Right cardiac atrium (tissue), 5 donors: ENCODE measurements at regions not wholly inside any gene's neighbourhood (a gene's known extent, or its start where the extent isn't known, plus 50 kb on each side); places are given as distances from the start of the nearest gene placed in this dataset.

Experiments
- ATAC-seq, 2 donors: fragments of 200-7000 bp; cut with Tn5 transposase; one replicate each; pipeline versions ENCODE4 v1.8.0 to v1.9.1; 2020; ENCODE audit warnings: moderate library complexity in 2 of 2, mild to moderate bottlenecking in 1 of 2
- DNase-seq, 3 donors: peaks; one replicate each; pipeline ENCODE4 v3.0.0-alpha.2; 2020
- H3K27ac ChIP-seq: one replicate; pipeline ENCODE4 v1.5.1; 2013; ENCODE audit warnings: mild to moderate bottlenecking, low read length, control low read depth, moderate library complexity
- H3K27me3 ChIP-seq: one replicate; pipeline ENCODE4 v1.6.1; 2013; ENCODE audit not compliant: control insufficient read depth, insufficient read depth
- H3K4me1 ChIP-seq: one replicate; pipeline ENCODE4 v1.6.1; 2013; ENCODE audit warnings: low read length; ENCODE audit not compliant: control insufficient read depth, insufficient read depth
- H3K4me3 ChIP-seq: one replicate; pipeline ENCODE4 v1.5.1; 2013; ENCODE audit warnings: low read length, control low read depth
- H3K9me3 ChIP-seq: one replicate; pipeline ENCODE4 v1.6.1; 2013; ENCODE audit warnings: low read length; ENCODE audit not compliant: control insufficient read depth
- WGBS: extraction: QIAGEN DNeasy Blood & Tissue Kit; methylation state at CpG from one replicate; pipeline ENCODE4 v1.1.7; 2013; 5-methylcytosine and 5-hydroxymethylcytosine counted together
- intact Hi-C, 4 donors: fragments of 100-400 bp; cut with DNase I; formaldehyde crosslinking; loops; one replicate each; pipeline versions ENCODE4 v1.11.0 to v1.14.0; 2022 to 2023
- donor health status: healthy with polysubstance abuse.
- donor health status: DM: no; HTN: yes; CAD: no.
- donor health status: DM: no; HTN: no; CAD: no.
- donor health status: DM: no; HTN: yes; CAD: no; lungs with severe emphysema.
- donor health status: DM: yes; HTN: yes; CAD: no.

DNA sequence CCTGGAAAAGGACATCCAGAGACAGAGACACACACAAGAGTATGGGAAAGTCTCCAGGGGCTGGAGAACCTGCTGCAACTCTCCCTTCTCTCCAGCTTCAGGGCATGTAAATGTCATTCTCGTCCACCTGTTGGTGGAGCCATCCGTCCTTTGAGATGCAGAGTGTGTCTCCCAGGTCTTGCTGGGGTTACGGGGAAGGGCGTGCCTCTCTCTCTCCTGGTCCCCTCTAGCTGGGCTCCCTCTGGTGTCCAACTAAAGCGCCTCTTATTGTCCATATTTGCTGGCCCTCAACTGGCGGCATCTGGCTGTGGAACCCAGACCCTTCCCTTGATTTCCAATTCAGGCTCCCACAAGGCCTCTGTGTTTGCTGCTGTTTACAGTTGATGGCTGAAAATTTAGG lies 244.1 kb downstream of the BMP7 start:
- no peak overlapping the region for H3K4me3 ChIP-seq
- H3K27ac ChIP-seq = no peak overlapping the region
- WGBS = 42% methylated on average over 6 of the region's 6 CpGs
- no peaks in the 10 kb centered on the region for H3K9me3 ChIP-seq
- DNase-seq (no peak), ATAC-seq (no peak)
- intact Hi-C loops = no loop called here
- no peaks in the 10 kb centered on the region for H3K27me3 ChIP-seq
- no peaks in the 10 kb centered on the region for H3K4me1 ChIP-seq

DNA sequence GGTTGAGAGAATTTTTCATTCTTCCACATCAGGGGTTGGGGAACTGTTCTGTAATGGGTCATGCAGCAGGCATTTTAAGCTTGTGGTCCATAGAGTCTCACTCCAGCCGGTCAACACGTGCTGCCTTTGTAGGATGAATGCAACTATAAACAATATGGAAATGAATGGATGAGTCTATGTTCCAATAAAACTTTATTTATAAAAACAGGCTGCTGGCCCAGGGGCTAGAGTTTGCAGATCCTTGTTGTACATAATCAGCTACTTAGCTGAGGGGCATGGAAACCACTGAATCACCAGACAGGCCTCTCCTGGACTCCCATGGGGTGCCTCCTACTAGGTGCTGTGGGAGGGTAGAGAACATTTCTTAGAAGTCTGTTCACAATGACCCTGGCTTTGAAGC lies 243.4 kb downstream of the BMP7 start:
- Histone ChIP-seq H3K9me3 (no peaks in the 10 kb centered on the region), H3K4me1 (no peaks in the 10 kb centered on the region), H3K27ac (no peak overlapping the region), H3K27me3 (no peaks in the 10 kb centered on the region), H3K4me3 (no peak overlapping the region)
- DNase-seq = no peak
- intact Hi-C loops = no loop called here
- no peak for ATAC-seq
- WGBS = 84% methylated on average over 2 of the region's 2 CpGs

DNA sequence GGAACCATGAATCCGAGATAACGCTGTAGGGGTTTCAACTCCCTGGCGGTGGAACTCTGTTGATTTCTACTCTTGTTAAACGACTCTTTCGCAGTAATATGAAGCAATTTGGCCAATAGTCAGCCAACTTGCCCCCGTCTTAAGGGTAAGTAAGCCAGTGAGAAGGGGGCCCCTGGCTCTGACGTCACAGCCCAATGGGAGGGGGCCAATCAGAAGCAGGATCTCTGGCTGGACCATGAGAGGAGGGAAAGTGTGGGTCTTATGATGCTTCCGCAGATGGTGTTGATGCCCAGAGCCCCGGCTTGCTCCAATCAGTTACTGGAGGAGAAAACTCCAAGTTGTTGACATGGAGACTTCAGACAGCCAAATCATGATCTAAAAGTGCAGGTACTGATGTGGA lies 242.4 kb downstream of the BMP7 start:
- WGBS = 90% methylated on average over 9 of the region's 9 CpGs
- Histone ChIP-seq H3K27me3 (no peaks in the 10 kb centered on the region), H3K9me3 (no peaks in the 10 kb centered on the region), H3K4me1 (no peaks in the 10 kb centered on the region), H3K27ac (no peak overlapping the region), H3K4me3 (no peak overlapping the region)
- intact Hi-C loops = no loop called here
- DNase-seq = no peak
- no peak for ATAC-seq

DNA sequence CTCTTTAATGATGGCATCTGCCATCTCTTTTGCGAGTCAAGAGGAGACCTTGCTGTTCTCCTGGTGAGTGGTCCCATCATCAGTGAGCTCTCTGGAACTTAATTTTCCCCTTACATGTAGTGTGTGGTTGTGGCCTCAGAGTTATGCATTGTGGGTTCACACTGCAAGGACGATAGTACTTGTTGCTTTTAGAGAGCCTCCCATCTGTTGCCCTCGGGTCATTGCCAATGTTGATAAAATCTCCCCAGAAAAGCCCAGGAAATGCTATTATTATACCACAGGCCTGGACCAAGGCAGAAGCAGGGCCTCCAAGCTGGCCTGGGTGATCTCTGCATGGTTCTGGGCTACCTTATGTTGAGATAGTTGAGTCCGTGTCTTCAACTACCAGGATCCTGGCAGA lies 241.6 kb downstream of the BMP7 start:
- DNase-seq (no peak), ATAC-seq (no peak)
- no peaks in the 10 kb centered on the region for H3K9me3 ChIP-seq
- intact Hi-C loops = no loop called here
- H3K4me1 ChIP-seq = no peaks in the 10 kb centered on the region
- H3K4me3 ChIP-seq = no peak overlapping the region
- no peaks in the 10 kb centered on the region for H3K27me3 ChIP-seq
- 79% methylated on average over 4 of the region's 4 CpGs for WGBS
- no peak overlapping the region for H3K27ac ChIP-seq

DNA sequence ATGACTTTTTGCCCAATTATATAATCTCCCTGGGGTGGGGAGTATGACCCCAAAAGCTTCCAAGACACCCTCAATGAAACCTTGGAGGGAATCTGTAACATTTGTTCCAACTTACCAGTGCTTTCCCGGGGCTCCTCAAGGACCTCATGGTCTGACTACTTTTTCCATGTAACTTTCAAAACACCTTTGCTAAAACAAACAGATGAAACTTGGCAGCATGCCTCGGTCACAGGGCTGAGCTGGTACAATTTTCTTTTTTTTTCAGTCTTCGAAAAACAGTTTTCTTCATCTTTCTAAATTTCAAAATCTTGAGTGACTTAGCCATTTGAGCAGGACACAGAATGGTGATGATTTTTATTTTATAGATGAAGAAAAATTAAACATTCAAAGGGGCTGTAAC lies 241.2 kb downstream of the BMP7 start:
- ATAC-seq (no peak), DNase-seq (no peak)
- no peaks in the 10 kb centered on the region for H3K4me1 ChIP-seq
- intact Hi-C loops = no loop called here
- H3K9me3 ChIP-seq = no peaks in the 10 kb centered on the region
- no peak overlapping the region for H3K27ac ChIP-seq
- WGBS = 67% methylated on average over 3 of the region's 3 CpGs
- H3K4me3 ChIP-seq = no peak overlapping the region
- H3K27me3 ChIP-seq = no peaks in the 10 kb centered on the region

DNA sequence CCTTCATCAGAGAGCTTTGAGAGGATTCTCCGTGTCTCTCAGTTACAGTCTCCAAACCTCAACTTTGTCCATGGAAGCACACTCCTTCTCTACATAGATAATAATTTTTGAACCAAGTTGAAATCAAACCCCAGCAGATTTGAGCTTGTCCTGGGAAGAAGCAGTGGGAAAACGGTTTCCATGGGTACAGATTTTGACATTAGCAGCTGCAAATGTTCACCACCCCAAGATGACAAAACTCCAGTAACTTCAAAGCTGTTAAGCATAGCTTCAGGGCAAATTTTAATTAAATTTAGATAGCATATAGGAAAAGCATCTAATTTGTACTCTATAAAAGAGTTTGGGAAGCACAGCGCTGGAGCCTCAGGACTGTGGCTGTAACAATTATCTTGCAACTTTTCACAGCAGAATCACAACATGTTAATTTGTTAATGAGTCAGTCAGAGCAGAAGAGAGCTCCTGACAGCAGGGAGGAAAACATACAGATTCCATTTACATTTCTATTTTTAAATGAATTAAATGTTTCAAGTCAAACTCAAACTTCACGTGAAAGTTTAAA lies 240.7 kb downstream of the BMP7 start:
- H3K4me3 ChIP-seq = no peak overlapping the region
- H3K4me1 ChIP-seq = no peaks in the 10 kb centered on the region
- intact Hi-C loops = no loop called here
- WGBS = 49% methylated on average over 4 of the region's 4 CpGs
- no peaks in the 10 kb centered on the region for H3K9me3 ChIP-seq
- H3K27ac ChIP-seq = no peak overlapping the region
- no peak for DNase-seq
- no peaks in the 10 kb centered on the region for H3K27me3 ChIP-seq
- no peak for ATAC-seq

DNA sequence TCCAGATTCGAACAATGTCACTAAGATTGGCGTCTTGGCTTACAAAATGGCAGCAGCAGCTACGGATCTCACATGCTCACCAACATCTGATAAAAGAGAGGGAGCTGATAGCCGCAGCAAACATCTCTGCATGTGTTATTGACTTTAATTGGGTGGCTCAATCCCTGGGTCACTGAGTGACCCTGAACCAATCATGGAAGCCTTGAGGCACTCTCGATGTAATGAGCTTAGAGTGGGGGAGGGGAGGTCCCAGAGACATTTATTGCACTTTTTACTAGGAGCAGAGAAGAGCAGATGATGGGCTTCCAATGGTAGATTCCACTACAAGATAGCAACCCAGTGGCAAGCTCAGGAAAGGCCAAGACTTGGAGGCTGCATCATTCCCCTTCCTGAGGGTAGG lies 238.7 kb downstream of the BMP7 start:
- Histone ChIP-seq H3K4me1 (no peaks in the 10 kb centered on the region), H3K27ac (no peak overlapping the region), H3K4me3 (no peak overlapping the region), H3K27me3 (no peaks in the 10 kb centered on the region), H3K9me3 (no peaks in the 10 kb centered on the region)
- WGBS = 73% methylated on average over 5 of the region's 5 CpGs
- intact Hi-C loops = no loop called here
- DNase-seq = no peak
- no peak for ATAC-seq

DNA sequence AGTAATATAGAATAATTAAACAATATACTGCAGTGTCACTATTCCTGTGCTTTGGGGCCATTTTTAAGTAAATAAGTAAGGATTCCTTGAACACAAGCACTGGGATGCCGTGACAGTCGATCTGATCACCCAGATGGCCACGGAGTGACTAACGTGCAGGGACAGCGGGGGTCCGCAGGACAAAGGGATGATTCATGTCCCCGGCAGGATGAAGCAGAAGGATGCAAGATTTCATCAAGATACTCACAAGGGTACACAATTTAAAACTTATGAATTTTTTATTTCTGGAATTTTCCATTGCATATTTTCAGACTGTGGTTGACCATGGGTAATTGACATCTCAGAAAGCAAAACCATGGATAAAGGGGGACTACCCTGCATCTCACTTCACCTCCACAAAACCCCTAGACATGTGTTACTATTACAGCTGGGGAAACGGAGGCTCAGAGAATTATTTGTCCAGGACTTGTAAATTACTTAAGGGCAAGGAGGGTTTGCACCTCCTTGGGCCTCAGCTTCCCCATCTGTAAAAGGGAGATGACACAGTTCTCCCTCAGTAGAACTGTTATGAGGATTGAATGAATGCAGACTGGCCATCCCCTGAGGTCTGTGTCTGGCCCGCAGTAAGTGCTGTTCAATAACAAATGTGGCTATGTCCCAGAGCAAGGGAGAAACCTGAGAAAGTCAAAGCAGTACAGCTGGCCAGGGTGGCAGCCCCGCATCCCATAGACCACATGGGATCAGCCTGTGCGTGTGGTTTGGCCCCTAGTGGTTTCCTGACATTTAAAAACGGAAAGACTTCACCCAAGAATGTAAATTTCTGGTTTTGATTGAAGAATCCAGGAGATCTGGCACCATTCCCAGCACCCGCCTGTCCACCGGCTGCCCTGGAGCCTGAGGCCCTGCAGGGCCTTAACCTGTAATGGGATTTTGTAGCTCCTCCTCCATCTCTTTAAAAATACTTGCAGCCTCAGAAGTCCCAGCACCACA lies 235.5 kb downstream of the BMP7 start:
- intact Hi-C loops = no loop called here
- WGBS = 56% methylated on average over 14 of the region's 14 CpGs
- no peaks in the 10 kb centered on the region for H3K27me3 ChIP-seq

DNA sequence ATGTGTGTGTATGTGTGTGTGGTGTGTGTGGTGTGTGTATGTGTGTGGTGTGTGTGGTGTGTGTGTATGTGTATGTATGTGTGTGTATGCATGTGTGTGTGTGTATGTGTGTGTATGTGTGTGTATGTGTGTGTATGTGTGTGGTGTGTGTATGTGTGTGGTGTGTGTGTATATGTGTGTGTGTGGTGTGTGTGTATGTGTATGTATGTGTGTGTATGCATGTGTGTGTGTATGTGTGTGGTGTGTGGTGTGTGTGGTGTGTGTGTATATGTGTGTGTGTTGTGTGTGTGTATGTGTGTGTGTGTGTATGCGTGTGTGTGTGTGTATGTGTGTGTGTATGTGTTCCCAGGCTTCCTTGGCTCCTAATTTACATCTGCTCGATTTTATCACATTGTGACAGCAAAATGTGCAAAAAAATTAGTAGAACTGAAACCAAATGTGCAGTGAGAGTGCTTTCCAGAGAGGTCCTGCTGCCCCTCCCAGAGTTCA lies 234.5 kb downstream of the BMP7 start:
- Histone ChIP-seq H3K9me3 (peaks cover 3% of the 10 kb centered on the region), H3K4me3 (no peak overlapping the region), H3K27me3 (no peaks in the 10 kb centered on the region), H3K27ac (no peak overlapping the region), H3K4me1 (no peaks in the 10 kb centered on the region)
- DNase-seq (no peak), ATAC-seq (no peak)
- intact Hi-C loops = no loop called here
- WGBS = 62% methylated on average over 2 of the region's 2 CpGs

More for the DNA sequence above, 235.5 kb downstream of the BMP7 start:
- Histone ChIP-seq H3K9me3 (peaks cover 3% of the 10 kb centered on the region), H3K27ac (no peak overlapping the region), H3K4me1 (no peaks in the 10 kb centered on the region), H3K4me3 (no peak overlapping the region)
- ATAC-seq (no peak), DNase-seq (no peak)

DNA sequence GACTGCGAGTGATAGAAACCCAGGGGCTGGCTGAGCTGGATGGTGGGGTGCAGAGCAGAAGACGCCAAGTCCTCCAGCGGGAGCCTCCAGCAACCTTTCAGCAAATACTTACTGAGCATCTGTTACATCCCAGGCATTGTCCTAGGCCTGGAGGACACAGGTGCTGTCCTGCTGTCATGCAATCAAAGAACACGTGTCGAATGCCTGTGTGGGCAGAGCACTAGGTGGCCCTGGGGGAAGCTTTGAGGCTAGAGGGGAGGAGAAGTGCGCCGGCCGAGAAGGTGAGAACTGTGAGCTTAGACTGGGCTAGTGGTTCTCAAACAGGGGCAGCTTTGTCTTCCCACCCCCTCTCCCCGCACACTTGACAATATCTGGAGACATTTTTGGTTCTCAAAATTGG lies 233.6 kb downstream of the BMP7 start:
- Histone ChIP-seq H3K4me3 (no peak overlapping the region), H3K27ac (no peak overlapping the region), H3K9me3 (peaks cover 3% of the 10 kb centered on the region), H3K4me1 (no peaks in the 10 kb centered on the region), H3K27me3 (no peaks in the 10 kb centered on the region)
- 57% methylated on average over 9 of the region's 9 CpGs for WGBS
- ATAC-seq = no peak
- no peak for DNase-seq
- intact Hi-C loops = no loop called here

DNA sequence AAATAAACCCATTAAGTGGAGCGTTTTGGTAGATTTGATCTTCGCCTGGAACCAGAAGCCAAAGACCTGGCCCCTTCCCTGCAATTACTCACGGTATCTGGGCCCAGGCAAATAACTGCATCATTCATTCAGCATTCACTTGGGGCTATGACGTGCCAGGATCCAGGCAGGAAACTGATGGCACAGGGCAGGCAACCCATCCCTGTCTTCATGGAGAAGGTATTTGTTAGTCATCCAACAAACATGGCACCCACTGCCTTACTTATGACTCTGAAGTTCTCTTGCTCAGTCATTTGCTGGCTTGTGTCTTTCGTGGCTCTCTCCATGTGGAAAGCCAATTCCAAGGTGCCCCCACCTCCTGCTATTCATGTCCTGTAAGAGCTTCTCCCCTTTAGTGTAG lies 232.4 kb downstream of the BMP7 start:
- 78% methylated on average over 5 of the region's 5 CpGs for WGBS
- H3K4me3 ChIP-seq = no peak overlapping the region
- DNase-seq = no peak
- H3K27me3 ChIP-seq = no peaks in the 10 kb centered on the region
- no peaks in the 10 kb centered on the region for H3K4me1 ChIP-seq
- peaks cover 3% of the 10 kb centered on the region for H3K9me3 ChIP-seq
- no peak overlapping the region for H3K27ac ChIP-seq
- no peak for ATAC-seq
- intact Hi-C loops = no loop called here
